ENCODE measurements at regions not wholly inside any gene's neighbourhood (a gene's known extent, or its start where the extent isn't known, plus 50 kb on each side); places are given as distances from the start of the nearest gene placed in this dataset.

DNA sequence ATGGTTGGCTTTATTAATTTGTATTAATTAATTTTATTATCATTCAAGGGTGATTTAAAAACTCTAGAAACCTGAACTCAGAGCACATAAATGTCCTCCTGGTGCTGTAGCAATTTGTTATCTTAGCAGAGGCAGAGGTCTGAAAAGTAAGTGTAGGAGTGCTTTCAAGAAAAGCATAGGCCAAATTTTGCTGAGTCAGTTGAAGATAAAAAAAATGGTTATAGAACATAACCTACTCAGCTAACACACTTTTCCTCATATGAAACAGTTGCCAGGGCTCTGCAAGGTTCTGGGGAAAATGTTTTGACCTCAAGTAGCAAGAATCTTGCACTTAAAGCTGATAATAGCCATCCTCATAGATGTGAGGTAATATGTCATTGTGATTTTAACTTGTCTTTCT lies 53.5 kb upstream of the CHODL start:
- DNase-seq, result no peak

DNA sequence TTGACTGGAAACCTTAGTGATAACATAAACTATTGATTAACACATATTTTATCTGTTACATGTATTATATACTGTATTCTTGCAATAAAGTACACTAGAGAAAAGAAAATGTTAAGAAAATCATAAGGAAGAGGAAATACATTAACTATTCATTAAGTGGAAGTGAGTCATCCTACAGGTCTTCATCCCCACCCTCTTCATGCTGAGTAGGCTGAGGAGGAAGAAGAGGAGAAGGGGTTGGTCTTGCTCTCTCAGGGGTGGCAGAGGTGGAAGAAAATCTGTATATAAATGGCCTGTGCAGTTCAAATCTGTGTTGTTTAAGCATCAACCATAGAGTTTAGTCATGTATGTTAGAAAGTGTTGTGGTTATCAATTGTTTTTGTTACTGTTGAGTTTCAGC lies 66.1 kb upstream of the CHODL start:
- no peak for DNase-seq

DNA sequence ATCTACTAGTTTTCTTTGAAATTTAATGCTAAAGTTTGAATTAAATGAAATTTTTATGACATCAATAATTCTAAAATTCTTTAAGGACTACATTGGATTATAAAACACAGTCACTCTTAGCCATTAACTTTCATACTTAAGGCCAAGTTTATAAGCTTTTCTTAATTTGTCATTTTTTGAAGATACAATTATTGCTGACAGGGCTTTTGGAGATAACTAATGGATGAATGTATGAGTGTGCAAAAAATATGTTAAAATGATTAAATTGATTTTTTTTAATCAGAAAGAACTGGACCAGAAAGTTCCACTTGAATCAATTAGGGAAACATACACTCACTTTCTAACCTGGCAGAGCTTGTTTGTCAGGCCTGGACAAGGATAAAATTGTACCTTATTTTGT lies 70.3 kb upstream of the CHODL start:
- DNase-seq, result no peak

DNA sequence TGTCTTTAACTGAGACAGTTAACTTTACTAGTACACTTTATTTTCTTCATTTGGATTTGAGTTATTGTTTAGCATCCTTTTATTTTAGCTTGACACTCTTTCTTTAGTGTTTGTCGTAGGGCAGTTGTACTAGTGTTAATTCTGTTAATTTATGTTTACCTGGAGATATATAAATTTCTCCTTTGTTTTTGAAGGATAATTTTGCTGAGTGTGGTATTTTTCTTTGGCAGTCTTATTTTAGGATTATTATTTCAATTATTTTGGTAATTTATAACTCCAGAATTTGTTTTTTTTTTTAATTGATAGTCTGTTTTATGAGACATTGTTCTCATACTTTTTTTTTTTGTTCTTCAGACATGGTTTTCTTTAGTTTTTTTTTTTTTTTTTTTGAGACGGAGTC lies 73.8 kb upstream of the CHODL start:
- no peak for DNase-seq

DNA sequence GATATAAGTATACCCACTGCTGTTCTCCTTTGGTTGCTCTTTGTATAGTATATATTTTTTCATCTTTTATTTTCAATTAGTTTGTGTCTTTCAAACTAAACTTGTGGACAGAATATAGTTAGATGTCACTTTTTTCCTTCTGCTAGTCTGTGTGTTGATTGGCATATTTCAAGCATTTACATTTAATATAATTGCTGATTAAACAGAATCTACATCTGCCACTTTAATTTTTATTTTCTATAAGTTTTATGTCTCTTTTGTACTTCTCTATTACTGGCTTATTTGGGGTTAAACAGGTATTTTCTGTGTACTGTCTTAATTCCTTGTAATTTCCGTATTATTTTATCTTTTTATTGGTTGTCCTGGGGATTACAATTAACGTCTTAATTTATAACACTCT lies 74.4 kb upstream of the CHODL start:
- DNase-seq, result no peak

DNA sequence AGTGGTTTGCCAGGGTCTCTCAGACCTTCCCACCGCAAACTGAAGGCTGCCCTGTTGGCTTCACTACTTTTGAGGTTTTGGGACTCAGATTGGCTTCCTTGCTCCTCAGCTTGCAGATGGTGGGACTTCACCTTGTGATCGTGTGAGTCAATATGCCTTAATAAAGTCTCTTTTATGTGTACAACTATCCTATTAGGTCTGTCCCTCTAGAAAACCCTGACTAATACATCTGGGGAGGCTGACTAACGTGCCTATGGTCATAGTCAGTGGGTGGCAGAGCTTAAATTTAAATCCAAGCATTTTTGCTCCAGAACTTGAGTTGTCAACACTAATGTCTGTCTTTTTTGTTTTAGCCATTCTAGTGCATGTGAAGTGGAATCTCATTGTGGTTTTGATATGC lies 76.5 kb upstream of the CHODL start:
- DNase-seq, result no peak

DNA sequence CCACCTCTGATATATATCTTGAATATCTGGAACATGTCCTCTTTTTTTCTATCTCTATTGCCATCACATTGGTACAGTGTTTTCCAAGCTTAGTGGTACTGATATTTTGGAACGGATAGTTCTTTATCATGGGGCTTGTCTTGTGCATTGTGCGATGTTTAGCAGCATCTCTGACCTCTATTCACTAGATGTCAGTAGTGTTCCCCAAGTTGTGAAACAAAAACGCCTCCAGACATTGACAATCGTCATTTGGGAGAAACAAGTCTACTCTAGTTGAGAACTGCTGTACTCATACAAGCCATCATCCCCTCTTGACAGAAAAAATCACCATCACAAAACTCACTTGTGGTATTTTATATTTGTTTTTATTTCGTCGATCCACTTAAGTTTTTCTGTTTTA lies 79.7 kb upstream of the CHODL start:
- DNase-seq, result no peak

DNA sequence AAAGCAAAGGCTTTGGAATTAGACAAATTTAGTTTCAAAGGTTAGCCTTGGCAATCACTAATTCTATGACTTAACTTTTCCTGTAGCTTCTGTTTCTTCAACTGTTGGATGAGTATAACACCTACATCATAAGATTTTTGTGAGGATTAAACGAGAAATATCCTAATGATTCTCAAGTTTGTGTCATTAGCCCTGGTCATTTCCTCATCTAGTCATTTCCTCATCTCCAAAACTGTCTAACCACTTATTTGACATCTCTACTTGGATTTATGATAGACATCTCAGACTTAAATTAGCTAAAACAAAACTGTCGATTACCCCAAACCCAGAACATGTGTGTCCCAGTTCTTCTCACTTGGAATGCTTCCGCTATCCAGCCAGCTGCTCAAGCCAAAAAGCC lies 80.2 kb upstream of the CHODL start:
- no peak for DNase-seq

DNA sequence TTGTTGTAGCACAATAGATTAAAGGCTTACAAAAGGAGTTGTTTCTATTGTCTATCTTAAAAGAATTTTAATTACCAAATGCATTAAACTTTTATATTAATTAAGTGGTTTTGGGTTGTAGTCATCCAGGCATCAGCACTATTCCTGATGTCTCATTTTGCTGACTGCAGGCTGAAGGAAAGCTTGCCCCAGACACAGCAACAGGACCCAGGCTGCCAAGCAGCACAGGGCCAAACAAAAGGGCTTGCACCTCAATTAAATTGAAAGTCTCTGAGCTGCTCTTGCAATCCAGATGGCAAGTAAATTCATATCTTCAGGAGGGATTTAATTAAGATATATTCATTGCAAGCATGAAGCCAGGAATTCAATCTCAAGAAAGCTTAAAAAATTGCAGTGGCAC lies 80.7 kb upstream of the CHODL start:
- DNase-seq, result no peak

DNA sequence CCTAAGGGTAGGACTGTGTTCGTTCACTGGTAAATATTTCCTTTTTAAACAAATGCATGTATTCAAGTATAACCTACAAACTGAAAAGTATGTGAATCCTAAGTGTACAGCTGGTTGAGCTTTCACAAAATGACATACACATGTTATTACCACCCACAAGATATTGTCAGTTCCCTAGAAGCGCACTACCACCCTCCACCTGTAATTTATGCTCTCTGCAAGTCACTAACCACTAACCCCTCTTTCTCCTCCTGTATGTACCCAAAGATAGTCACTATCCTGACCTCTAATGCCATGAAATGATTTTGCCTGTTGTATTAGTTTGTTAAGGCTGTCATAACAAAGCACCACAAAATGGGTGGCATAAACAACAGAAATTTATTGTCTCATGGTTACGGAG lies 82.8 kb upstream of the CHODL start:
- DNase-seq, result no peak

DNA sequence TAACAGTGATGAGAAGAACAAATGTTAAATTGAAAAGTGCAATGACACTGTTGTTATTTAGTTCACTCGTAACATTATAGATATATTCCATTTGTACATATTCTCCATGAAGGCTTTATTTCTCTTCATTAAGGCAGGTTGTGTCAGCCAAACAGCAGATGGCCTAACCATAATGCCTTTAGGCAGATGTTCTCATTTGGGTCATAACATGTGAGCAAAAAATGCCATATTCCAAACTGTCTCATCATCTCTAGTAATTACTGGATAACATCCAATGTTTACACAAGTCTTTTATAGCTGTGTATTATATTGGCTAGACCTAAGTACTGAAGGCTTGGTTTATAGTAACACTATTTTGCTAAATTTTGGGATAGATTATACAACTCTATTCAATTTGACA lies 87.2 kb upstream of the CHODL start:
- DNase-seq, result no peak

DNA sequence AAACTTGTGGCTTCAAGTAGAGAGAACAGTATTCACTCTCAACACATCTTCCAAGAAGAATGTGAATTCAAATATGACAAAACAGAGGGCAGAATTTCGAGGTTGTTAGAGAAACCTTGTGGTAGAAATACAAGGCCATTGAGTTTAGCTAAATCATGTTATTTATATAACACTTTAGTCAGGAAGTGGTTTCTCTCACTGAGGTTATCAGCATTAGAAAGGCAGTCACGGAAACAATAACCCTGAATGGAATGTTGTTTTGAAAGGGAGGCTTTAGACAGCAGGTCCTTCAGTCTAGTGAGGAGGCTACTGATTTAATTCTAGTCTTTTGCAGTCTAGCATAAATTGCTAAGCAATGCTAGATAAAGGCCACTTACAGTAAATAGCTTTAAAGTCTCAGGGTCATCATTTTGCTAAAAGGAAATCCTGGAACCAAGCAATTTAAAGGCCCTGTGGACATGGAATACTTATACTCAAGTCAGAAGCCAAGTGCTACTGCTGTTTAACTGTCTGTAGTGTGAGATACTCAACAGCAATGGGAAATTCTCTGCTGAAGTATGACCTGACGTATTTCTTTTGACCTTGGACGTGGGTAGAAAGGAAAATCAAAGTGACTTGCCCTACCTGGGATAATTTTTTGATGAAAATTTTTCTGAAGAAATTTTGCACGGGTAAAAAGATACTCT lies 89.0 kb upstream of the CHODL start:
- no peak for DNase-seq

DNA sequence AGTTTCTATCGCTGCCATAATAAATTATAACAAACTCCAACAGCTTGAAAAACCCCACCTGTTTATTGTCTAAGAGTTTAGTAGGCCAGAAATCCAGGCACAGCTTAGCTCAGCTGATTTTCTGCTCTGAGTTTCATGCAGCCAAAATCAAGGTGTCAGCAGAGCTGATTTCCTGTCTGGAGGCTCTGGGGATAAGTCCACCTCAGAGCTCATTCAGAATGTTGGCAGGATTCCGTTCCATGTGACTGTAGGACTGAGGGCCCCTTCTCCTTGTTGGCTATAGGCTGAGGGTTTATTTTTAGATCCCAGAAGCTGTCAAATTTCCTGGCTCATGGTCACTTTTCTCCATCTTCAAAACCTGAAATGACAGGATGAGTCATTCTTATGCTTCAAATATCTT lies 91.6 kb upstream of the CHODL start:
- no peak for DNase-seq

DNA sequence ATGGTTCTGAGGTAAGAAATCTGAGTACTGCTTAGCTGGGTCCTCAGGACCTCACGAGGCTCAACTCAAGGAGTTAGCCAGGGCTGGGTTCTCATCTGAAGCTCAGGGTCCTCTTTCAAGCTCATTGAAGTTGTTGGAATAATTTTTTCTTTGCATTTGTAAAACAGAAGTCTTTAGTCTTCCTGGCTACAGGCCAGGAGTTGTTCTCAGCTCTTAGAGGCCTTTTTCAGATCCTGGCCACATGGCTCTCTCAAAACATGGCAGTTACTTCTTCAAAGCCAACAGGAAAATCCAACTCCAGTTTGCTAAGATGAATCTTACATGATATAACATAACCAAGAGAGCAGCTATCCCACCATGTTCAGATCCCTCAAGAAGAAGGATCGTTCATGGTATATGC lies 92.3 kb upstream of the CHODL start:
- no peak for DNase-seq

DNA sequence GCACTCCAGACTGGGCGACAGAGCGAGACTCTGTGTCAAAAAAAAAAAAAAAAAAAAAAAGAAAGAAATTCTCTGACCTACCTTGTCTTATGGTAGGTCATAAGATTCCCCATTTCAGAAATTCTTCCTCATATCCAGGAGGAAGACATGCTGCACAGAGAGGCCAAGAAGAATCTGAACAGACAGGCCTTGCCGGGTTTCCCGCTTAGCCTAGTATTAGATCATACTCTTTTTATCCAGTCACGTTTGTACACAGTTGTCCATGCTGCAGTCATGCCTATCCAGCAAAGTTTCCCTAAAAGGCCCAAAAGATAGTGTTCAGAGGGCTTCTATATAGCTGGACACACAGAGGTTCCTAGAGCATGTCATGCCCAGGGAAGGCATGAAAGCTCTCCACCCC lies 93.6 kb upstream of the CHODL start:
- DNase-seq, result no peak

DNA sequence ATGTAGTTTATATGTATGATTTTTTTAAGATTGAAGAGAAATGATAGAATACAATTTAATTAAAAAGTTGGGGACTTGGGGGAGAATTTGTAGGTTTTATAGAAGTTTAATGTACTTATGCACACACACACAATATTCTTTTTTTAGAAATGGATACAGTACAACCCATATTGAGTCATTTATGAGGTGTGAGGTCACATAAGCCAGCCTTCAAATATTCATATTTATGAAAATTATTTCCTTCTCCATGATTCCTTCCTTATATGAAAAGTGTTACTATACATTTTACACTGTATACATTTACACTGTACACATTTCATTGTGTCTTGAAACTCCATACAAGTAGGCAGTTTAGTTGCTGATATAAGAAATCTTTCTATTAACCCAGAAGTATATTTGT lies 96.2 kb upstream of the CHODL start:
- DNase-seq, result no peak

DNA sequence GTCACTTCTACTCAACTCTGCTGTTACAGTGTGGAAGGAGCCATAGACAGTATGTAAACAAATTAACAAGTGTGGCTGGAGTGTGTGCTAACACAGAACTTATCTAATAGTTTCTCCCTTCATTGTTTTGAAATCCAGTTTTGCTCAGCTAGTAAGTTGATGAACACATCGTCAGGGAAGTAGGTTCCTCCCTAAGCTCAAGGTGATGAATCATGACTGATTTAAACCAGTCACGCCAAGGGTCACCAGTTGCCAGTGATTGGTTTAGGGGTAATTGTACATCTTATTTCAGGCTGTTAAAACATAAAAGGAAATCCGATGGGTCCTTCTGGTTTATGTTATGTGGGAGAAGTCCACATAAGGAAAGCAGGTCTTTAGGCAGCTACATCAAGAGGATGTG lies 97.0 kb upstream of the CHODL start:
- peak; percentile 39 for DNase-seq

DNA sequence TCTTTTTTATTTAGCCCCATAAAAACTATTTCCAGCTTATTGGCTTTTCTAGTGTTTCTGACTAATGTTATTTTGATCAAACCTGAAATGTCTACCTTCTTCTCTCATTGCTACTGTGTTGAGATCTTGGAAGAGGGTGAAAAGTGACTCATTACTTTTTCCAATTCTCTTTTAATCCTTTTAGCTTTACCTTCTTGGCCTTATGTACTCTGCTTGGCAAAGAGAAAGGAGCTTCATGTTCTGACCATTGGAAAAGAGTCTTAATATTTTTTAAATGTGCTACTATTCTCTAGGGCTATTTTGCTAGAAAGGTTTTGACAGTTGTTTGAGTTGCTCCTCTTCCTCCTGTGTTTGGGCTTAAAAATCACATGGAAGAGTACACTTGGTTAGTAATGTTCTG lies 97.8 kb upstream of the CHODL start:
- no peak for DNase-seq

DNA sequence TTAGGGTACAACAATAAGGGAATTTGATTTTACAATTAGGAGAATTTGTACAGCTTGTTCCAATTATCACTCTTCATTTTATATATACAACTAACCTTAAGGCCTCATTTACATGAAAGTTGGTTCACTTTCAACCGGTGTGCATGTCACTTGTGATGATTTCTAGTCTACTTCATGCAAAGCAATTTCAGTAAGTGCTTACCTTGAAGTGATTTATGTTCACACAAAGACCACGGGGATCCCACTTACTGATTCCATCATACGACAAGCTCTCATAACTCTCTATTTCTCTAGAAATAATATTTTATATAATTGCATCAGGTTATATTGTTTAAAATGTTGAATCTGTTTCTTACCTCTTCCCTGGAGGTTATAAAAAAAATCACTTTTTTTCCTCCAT lies 100.3 kb upstream of the CHODL start:
- DNase-seq, result no peak

DNA sequence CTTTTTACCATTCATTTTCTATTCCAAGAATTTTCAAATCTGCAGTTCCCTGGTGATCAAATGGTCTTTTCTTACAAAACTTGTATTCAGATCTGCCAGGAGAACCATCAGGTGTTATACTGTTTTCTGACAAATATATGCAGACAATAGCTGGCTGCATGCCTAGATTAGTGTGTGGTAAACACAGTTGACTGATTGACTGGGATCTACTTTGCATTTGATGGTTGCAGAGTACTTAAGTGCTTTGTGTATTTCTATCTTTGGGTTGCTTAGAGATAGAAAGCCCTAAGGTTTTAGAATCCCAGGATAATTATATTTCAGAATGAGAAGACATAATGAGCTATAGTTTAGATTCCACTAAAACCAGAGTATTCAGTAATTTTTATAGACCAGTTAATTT lies 102.0 kb upstream of the CHODL start:
- no peak for DNase-seq

DNA sequence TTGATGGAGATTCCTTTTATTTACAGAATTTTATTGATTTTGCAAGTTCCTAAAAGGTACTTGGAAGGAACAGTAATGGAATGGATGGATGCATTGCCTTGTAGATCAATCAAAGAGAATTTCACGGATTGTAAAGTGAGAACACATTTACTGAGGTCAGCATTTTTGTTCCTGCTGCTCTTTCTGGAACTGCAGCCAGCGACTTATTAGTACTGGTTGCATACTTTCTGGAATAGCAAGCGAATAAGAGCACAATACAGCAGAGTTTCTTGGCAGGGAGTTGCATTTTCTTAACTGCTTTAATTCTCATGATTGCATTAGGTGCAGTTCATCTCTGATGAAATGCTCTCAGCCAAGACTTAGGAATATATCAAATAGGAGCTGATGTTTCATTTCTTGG lies 106.1 kb upstream of the CHODL start:
- no peak for DNase-seq

DNA sequence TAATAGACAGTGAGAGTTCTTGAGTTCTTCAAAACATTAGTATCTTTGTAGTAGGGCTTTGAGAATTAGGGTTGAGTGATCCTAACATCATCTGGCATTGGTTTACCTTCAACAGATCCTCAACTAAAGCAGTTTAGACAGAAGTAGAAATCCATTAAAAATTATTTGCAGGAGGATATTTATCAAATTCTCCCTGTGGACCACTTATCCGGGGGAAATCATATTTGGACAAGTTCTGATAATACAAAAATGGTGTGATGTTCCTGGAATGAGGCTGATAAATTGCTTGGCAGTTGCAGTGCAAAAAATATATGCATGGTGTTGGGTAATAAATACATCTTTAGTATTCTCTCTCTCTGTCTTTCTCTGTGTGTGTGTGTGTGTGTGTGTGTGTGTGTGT lies 115.1 kb upstream of the CHODL start:
- no peak for DNase-seq

DNA sequence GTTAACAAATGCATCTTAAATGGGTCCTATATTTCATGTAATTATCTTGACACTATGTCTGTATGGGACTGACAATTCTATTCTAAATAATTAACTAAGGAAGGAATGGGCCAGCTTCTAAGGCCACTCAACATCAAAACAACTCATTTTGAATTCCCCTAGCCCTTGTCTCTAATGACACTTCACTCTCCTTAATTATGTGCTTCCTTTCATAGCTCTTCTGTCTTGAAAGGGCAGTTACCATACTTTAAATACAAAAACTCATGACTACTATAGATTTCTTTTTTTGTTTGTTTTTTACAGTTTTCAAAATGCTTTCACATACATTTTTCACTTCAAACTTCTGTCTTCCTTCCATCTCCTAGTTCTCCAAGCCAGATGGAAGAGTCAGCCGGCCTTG lies 126.1 kb upstream of the CHODL start:
- no peak for DNase-seq

DNA sequence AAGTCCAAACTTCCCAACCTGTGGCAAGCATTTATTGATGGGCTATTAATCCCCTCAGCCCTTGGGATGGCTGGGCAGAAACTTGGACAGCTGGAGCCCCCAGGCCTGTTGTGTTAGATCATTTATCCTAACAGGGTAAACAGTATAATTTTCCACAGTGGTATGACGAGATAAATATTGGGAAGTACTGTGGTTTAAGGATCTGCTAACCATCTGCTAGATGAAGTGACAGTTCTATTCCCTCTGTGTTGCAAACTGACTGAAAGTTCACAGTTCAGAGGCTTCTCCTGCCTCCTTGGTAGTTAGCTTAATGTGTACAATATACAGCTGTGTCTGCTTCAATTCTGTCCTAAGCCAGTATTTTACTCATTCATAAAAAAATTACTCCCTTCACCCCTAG lies 127.5 kb upstream of the CHODL start:
- no peak for DNase-seq

DNA sequence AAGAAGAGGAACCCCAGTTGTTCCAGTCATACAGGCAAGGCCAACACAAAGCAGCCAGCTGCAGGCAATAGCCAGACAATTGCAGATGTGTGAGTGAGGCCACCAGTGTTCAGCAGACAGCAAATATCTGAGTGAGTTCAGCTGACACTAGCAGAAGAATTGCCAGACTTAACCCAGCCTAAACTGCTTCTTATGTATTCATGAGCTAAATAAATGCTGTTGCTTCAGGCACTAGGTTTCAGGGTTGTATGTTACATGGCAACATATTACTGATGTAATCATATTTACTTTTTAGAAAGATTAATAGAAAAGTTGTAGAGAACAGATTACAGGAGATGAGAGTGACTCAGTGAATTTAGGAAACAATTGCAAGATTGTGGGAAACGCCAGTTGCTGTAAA lies 129.8 kb upstream of the CHODL start:
- DNase-seq, result no peak
